DOHH2 (cell line): ENCODE measurements at regions not wholly inside any gene's neighbourhood (a gene's known extent, or its start where the extent isn't known, plus 50 kb on each side); places are given as distances from the start of the nearest gene placed in this dataset.
"Not testable (repeated sequence)": the region's sequence is repeated elsewhere in the genome, so short reads cannot be mapped to it uniquely, and the experiment has no call there.

ENCODE experiments used
- H3F3A ChIP-seq: fragments of 200-600 bp; sonication (generic), shearing (Covaris generic); 2 replicates; pipeline ENCODE4 v1.6.0; 2016; ENCODE audit warnings: antibody characterized with exemption, mild to moderate bottlenecking; ENCODE audit not compliant: control insufficient read depth, insufficient read depth
- H3K27ac ChIP-seq: fragments of 200-600 bp; sonication (generic); 2 replicates; pipeline ENCODE4 v1.5.1; 2014; ENCODE audit warnings: low read depth, mild to moderate bottlenecking, low read length, moderate library complexity
- H3K27me3 ChIP-seq: fragments of 200-600 bp; sonication (generic); 2 replicates; pipeline ENCODE4 v1.6.1; 2014; ENCODE audit warnings: mild to moderate bottlenecking, low read length, mixed read lengths; ENCODE audit not compliant: control insufficient read depth
- H3K36me3 ChIP-seq: fragments of 200-600 bp; sonication (generic); 2 replicates; pipeline ENCODE4 v1.6.1; 2014; ENCODE audit warnings: mild to moderate bottlenecking, low read length, moderate library complexity, mixed read lengths; ENCODE audit not compliant: control insufficient read depth
- H3K4me1 ChIP-seq: fragments of 200-600 bp; sonication (generic); 2 replicates; pipeline ENCODE4 v1.6.1; 2014; ENCODE audit warnings: mild to moderate bottlenecking, low read length, mixed read lengths; ENCODE audit not compliant: control insufficient read depth
- H3K4me2 ChIP-seq: fragments of 200-600 bp; sonication (generic); 2 replicates; pipeline ENCODE4 v1.6.0; 2014; ENCODE audit warnings: mild to moderate bottlenecking, low read length, moderate library complexity
- H3K4me3 ChIP-seq: fragments of 200-600 bp; sonication (generic); 2 replicates; pipeline ENCODE4 v1.5.1; 2014; ENCODE audit warnings: mild to moderate bottlenecking, low read length, mixed read lengths
- H3K79me2 ChIP-seq: fragments of 200-600 bp; sonication (generic); 2 replicates; pipeline ENCODE4 v1.6.1; 2014; ENCODE audit warnings: mild to moderate bottlenecking, low read length, mixed read lengths; ENCODE audit not compliant: control insufficient read depth
- H3K9me2 ChIP-seq: fragments of 200-600 bp; sonication (generic); replicated peaks from 2 replicates; pipeline ENCODE4 v1.6.1; 2014; ENCODE audit warnings: mild to moderate bottlenecking, low read length, mixed read lengths; ENCODE audit not compliant: control insufficient read depth
- H3K9me3 ChIP-seq: fragments of 200-600 bp; sonication (generic); 2 replicates; pipeline ENCODE4 v1.6.1; 2014; ENCODE audit warnings: antibody characterized with exemption, low read length, mixed read lengths; ENCODE audit not compliant: control insufficient read depth, insufficient read depth
- H4K20me1 ChIP-seq: fragments of 200-600 bp; sonication (generic); 2 replicates; pipeline ENCODE4 v1.6.0; 2014; ENCODE audit warnings: low read depth, mild to moderate bottlenecking, antibody characterized with exemption, low read length, moderate library complexity; ENCODE audit not compliant: control insufficient read depth, insufficient read depth
- EZH2phosphoT487 ChIP-seq: fragments of 200-600 bp; sonication (generic); IDR thresholded peaks from 2 replicates; pipeline ENCODE4 v1.6.1; 2017; ENCODE audit warnings: borderline replicate concordance, mild to moderate bottlenecking, antibody characterized with exemption, low read length, moderate library complexity, mixed read lengths
- TF ChIP-seq, protein P1 (sequence below): fragments of 200-600 bp; sonication (generic); IDR thresholded peaks from one replicate; pipeline ENCODE4 v1.5.1; 2014; ENCODE audit warnings: antibody characterized with exemption, mild to moderate bottlenecking, low read depth, low read length; ENCODE audit not compliant: poor library complexity, severe bottlenecking

- not testable (repeated sequence) for H3K27ac ChIP-seq, H3F3A ChIP-seq, H3K4me3 ChIP-seq, H4K20me1 ChIP-seq, H3K27me3 ChIP-seq, H3K4me1 ChIP-seq, H3K9me3 ChIP-seq, H3K36me3 ChIP-seq, H3K4me2 ChIP-seq, H3K79me2 ChIP-seq, H3K9me2 ChIP-seq
Observed at GRCh38 chr16:29235836-29236370, 170.6 kb downstream of the NPIPB11 start.

GRCh38 chr16:29234536-29235275 lies 171.8 kb downstream of the NPIPB11 start:
- not testable (repeated sequence) for H3K4me1 ChIP-seq, H4K20me1 ChIP-seq, H3K27me3 ChIP-seq, H3K4me2 ChIP-seq, H3K4me3 ChIP-seq, H3K36me3 ChIP-seq, H3K9me2 ChIP-seq, H3K9me3 ChIP-seq, H3F3A ChIP-seq, H3K79me2 ChIP-seq, H3K27ac ChIP-seq

GRCh38 chr16:29233705-29234404 lies 172.7 kb downstream of the NPIPB11 start:
- not testable (repeated sequence) for H3K27me3 ChIP-seq, H3K4me1 ChIP-seq

GRCh38 chr16:29232811-29233704 lies 173.5 kb downstream of the NPIPB11 start:
- Histone ChIP-seq H3K4me2 (no peak overlapping the region), H3F3A (no peaks in the 10 kb centered on the region), H3K36me3 (no peaks in the 10 kb centered on the region), H3K79me2 (no peaks in the 10 kb centered on the region), H3K9me2 (no peaks in the 10 kb centered on the region), H4K20me1 (no peaks in the 10 kb centered on the region), H3K4me3 (no peak overlapping the region), H3K9me3 (no peaks in the 10 kb centered on the region), H3K27ac (no peak overlapping the region), H3K27me3 (no peaks in the 10 kb centered on the region), H3K4me1 (no peaks in the 10 kb centered on the region)
- no peak for TF ChIP-seq EZH2phosphoT487
- TF ChIP-seq, protein P1, sequence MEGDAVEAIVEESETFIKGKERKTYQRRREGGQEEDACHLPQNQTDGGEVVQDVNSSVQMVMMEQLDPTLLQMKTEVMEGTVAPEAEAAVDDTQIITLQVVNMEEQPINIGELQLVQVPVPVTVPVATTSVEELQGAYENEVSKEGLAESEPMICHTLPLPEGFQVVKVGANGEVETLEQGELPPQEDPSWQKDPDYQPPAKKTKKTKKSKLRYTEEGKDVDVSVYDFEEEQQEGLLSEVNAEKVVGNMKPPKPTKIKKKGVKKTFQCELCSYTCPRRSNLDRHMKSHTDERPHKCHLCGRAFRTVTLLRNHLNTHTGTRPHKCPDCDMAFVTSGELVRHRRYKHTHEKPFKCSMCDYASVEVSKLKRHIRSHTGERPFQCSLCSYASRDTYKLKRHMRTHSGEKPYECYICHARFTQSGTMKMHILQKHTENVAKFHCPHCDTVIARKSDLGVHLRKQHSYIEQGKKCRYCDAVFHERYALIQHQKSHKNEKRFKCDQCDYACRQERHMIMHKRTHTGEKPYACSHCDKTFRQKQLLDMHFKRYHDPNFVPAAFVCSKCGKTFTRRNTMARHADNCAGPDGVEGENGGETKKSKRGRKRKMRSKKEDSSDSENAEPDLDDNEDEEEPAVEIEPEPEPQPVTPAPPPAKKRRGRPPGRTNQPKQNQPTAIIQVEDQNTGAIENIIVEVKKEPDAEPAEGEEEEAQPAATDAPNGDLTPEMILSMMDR = no peak

More at GRCh38 chr16:29233705-29234404, 172.7 kb downstream of the NPIPB11 start:
- H3F3A ChIP-seq, H3K9me2 ChIP-seq, H3K36me3 ChIP-seq, H3K79me2 ChIP-seq, H4K20me1 ChIP-seq, H3K4me3 ChIP-seq, H3K27ac ChIP-seq, H3K4me2 ChIP-seq, H3K9me3 ChIP-seq: not testable (repeated sequence)

GRCh38 chr16:29232160-29232705 lies 174.3 kb downstream of the NPIPB11 start:
- not testable (repeated sequence) for H3K4me2 ChIP-seq, H3K9me3 ChIP-seq, H3K79me2 ChIP-seq, H3K9me2 ChIP-seq, H3F3A ChIP-seq, H3K4me3 ChIP-seq, H3K4me1 ChIP-seq, H3K36me3 ChIP-seq, H3K27ac ChIP-seq, H4K20me1 ChIP-seq, H3K27me3 ChIP-seq
